ENCODE measurements at regions not wholly inside any gene's neighbourhood (a gene's known extent, or its start where the extent isn't known, plus 50 kb on each side); places are given as distances from the start of the nearest gene placed in this dataset.
A peak's percentile ranks its signal among the peaks of the same experiment; 100 is the strongest.

DNA sequence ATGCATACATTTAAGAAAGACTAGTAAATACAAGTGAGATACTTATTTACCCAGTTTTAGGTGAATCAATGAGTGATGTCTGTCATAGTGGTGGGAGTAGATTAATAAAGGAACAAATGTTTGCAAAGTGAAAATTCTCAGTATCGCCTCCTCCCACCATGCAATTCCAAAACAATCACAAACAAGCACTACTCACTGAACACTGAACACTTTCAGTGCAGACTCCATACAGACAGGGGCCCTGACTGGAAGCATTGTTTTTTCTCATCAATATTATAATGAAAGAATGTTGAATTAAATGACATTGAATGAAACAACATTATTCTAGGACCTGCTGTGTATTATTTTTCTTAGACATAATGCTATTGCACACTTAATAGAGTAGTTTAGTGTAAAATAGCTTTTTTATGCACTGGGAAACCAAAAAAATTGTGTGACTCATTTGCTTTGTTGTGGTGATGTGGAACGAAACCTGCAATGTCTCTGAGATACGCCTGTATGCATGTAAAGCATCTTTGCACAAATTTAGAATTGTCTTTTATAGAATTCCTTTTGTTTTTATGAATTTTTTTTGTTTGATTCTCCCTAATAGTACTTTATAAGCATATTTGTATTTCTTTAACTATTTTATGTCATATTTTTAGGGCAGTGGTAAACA is 317.5 kb downstream of the UTRN start (continued):
- no peak for TF ChIP-seq SP5 (CRISPR knock-in tag; IDR thresholded peaks at IDR 0.05; ENCODE audit: borderline replicate concordance, low read depth)

DNA sequence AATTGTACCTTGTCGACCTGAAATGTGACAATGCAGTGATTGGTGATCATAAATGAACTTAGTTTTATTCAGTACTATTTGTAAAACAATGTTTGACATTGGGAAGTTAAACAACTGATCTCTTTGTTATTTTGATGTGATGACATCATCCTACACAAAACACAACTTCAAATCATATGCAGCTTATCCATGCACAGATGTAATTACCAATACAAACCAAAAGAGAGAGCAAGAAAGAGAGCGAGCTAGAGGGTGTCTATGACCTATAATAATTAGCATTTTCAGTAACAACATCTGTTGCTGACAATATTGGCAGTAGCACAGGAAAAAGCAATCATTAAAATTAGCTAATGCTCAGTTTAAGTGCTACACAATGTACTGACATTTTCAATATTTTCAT is 320.9 kb downstream of the UTRN start:
- Histone ChIP-seq H3K27ac (ENCODE audit: extremely low read length, insufficient read depth, low read length) (no peak overlapping the region), H3K9me3 (ENCODE audit: low read length) (no peaks in the 10 kb centered on the region), H3K79me2 (ENCODE audit: insufficient read depth, low read length) (no peaks in the 10 kb centered on the region), H4K20me1 (ENCODE audit: insufficient read depth, low read length) (no peaks in the 10 kb centered on the region), H3K27me3 (ENCODE audit: control insufficient read depth in 1 of 2, insufficient read depth in 2 of 2, low read length in 2 of 2) (no peaks in the 10 kb centered on the region), H3K4me2 (ENCODE audit: low read depth, low read length) (no peak overlapping the region), H2AFZ (ENCODE audit: low read length) (no peak overlapping the region), H3K9ac (ENCODE audit: insufficient read depth, low read depth, low read length) (no peak overlapping the region), H3K4me3 (replicated peaks in 1 of 3; ENCODE audit: insufficient read depth in 1 of 3, low read depth in 2 of 3, low read length in 3 of 3) (no peak overlapping the region), H3K36me3 (replicated peaks in 1 of 2; ENCODE audit: control insufficient read depth in 1 of 2, insufficient read depth in 2 of 2, low read length in 2 of 2) (peaks cover 0 to 4% of the 10 kb centered on the region in 2 experiments; a peak in 3 of 5 replicates), H3K4me1 (ENCODE audit: insufficient read depth, low read length) (0 out of 2 replicates have a peak, but pooled peaks cover 5% of the 10 kb centered on the region)
- no TSS peak for BruUV-seq (replicated peaks)
- CTCF ChIA-PET (ENCODE audit: low intra/inter-chr PET ratio, low total read pairs) = no interaction called here
- TF ChIP-seq CREB1 (IDR thresholded peaks at IDR 0.05) (peak; percentile 60), CREB1 (CRISPR knock-in tag; IDR thresholded peaks at IDR 0.05) (no peak), ATF7 (IDR thresholded peaks at IDR 0.05) (peak; percentile 96), ATF7 (CRISPR knock-in tag; IDR thresholded peaks at IDR 0.05) (no peak), CHD2 (IDR thresholded peaks at IDR 0.05; ENCODE audit: low read depth, low read length) (no peak)
- ATAC-seq (no peak), DNase-seq (ENCODE audit: low spot score) (no peak), FAIRE-seq (no peak)
- intact Hi-C loops (cut with micrococcal nuclease; ENCODE audit: unreplicated experiment) (no loop called here), in situ Hi-C loops (cut with HindIII; ENCODE audit: extremely low pct_ligation_motif_present, low pct_unique_long_range_greater_than_20kb) (no loop called here)
- WGBS (ENCODE audit: low lambda C conversion rate) = 94% methylated on average over 2 of the region's 2 CpGs
- POLR2A ChIA-PET = no interaction called here

DNA sequence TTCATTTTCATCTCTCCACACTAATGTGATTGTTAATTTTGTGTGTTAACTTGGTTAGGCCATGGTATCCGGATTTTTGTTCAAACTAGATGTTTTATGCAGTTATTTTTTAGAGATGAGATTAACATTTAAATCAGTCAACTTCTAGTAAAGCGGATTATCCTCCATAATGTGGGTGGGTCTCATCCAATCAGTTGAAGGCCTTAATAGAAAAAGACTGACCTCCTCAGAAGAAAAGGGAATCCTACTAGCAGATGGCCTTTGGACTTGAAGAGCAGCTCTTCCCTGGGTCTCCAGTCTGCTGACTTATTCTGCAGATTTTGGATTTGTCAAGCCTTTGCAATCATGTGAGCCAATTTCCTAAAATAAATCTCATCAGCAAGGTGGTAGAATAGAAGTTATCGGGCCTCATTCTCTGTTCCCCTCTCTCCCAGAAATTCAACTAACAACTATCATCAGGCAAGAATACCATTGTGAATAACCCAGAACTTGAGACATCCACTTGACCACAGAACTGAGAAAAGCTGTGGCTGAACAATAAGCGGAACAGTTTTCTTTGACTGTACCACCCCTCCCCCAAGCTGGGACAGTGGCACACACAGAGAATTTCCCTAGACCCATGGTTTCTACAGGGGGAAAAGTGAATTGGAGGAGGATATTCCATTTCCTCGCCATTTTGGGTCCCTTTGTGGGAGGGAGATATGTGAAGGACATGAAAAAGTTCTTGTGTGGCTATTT is 323.0 kb downstream of the UTRN start:
- H3K27ac ChIP-seq (ENCODE audit: extremely low read length, insufficient read depth, low read length) = no peak overlapping the region
- ATAC-seq (no peak), DNase-seq (ENCODE audit: low spot score) (no peak), FAIRE-seq (no peak)
- peaks cover 0 to 4% of the 10 kb centered on the region in 2 experiments; a peak in 3 of 5 replicates for H3K36me3 ChIP-seq (replicated peaks in 1 of 2; ENCODE audit: control insufficient read depth in 1 of 2, insufficient read depth in 2 of 2, low read length in 2 of 2)
- ChIA-PET CTCF (ENCODE audit: low intra/inter-chr PET ratio, low total read pairs) (no interaction called here), POLR2A (no interaction called here)
- no peak overlapping the region for H3K9ac ChIP-seq (ENCODE audit: insufficient read depth, low read depth, low read length)
- H3K27me3 ChIP-seq (ENCODE audit: control insufficient read depth in 1 of 2, insufficient read depth in 2 of 2, low read length in 2 of 2) = no peaks in the 10 kb centered on the region
- no peak overlapping the region for H3K4me2 ChIP-seq (ENCODE audit: low read depth, low read length)
- H3K9me3 ChIP-seq (ENCODE audit: low read length) = no peaks in the 10 kb centered on the region
- no peaks in the 10 kb centered on the region for H3K4me1 ChIP-seq (ENCODE audit: insufficient read depth, low read length)
- no peaks in the 10 kb centered on the region for H3K79me2 ChIP-seq (ENCODE audit: insufficient read depth, low read length)
- H3K4me3 ChIP-seq (replicated peaks in 1 of 3; ENCODE audit: insufficient read depth in 1 of 3, low read depth in 2 of 3, low read length in 3 of 3) = no peak overlapping the region
- H2AFZ ChIP-seq (ENCODE audit: low read length) = no peak overlapping the region
- no TSS peak for BruUV-seq (replicated peaks)
- TF ChIP-seq RBM22 (optimal IDR thresholded peaks at IDR 0.05; ENCODE audit: low read length) = peak; percentile 46
- TF ChIP-seq ZNF556 (CRISPR knock-in tag; IDR thresholded peaks at IDR 0.05; ENCODE audit: borderline replicate concordance) = no peak
- intact Hi-C loops (cut with micrococcal nuclease; ENCODE audit: unreplicated experiment) = no loop called here
- no peaks in the 10 kb centered on the region for H4K20me1 ChIP-seq (ENCODE audit: insufficient read depth, low read length)
- in situ Hi-C loops (cut with HindIII; ENCODE audit: extremely low pct_ligation_motif_present, low pct_unique_long_range_greater_than_20kb) = no loop called here
- 97% methylated on average over 5 of the region's 5 CpGs for WGBS (ENCODE audit: low lambda C conversion rate)

Data from HepG2 (cell line).